Osteoblast (primary cell): ENCODE measurements at regions not wholly inside any gene's neighbourhood (a gene's known extent, or its start where the extent isn't known, plus 50 kb on each side); places are given as distances from the start of the nearest gene placed in this dataset.

Source experiments
- DNase-seq: peaks from one replicate; pipeline ENCODE4 v3.0.0; 2011; ENCODE audit warnings: low spot score, mixed read lengths; ENCODE audit not compliant: insufficient read length; ENCODE audit errors: missing footprints
- H2AFZ ChIP-seq: 2 replicates; pipeline ENCODE4 v1.6.0; 2011; ENCODE audit warnings: mild to moderate bottlenecking, low read length
- H3K27ac ChIP-seq: 2 replicates; pipeline ENCODE4 v1.5.1; 2011; ENCODE audit warnings: mild to moderate bottlenecking, low read depth, low read length, moderate library complexity
- H3K27me3 ChIP-seq: 2 replicates; pipeline ENCODE4 v1.6.0; 2012; ENCODE audit warnings: mild to moderate bottlenecking, control low read depth, inconsistent platforms, low read length, moderate library complexity; ENCODE audit not compliant: insufficient read depth
- H3K36me3 ChIP-seq: 2 replicates; pipeline ENCODE4 v1.5.1; 2011; ENCODE audit warnings: mild to moderate bottlenecking, low read length, control low read depth, moderate library complexity; ENCODE audit not compliant: insufficient read depth
- H3K4me1 ChIP-seq: 2 replicates; pipeline ENCODE4 v1.5.1; 2011; ENCODE audit warnings: mild to moderate bottlenecking, low read length, control low read depth, moderate library complexity; ENCODE audit not compliant: insufficient read depth
- H3K4me2 ChIP-seq: 2 replicates; pipeline ENCODE4 v1.6.0; 2011; ENCODE audit warnings: mild to moderate bottlenecking, low read length; ENCODE audit not compliant: insufficient read depth
- H3K4me3 ChIP-seq: fragments of 200-600 bp; sonication (generic); 3 replicates; pipeline ENCODE4 v1.5.1; 2012; ENCODE audit warnings: mild to moderate bottlenecking, low read length, inconsistent platforms; ENCODE audit not compliant: insufficient read depth
- H3K79me2 ChIP-seq: 2 replicates; pipeline ENCODE4 v1.6.0; 2012; ENCODE audit warnings: mild to moderate bottlenecking, low read length, control low read depth, inconsistent platforms; ENCODE audit not compliant: insufficient read depth
- H3K9me3 ChIP-seq: 2 replicates; pipeline ENCODE4 v1.5.1; 2011; ENCODE audit warnings: low read depth, low read length, control low read depth
- H4K20me1 ChIP-seq: 2 replicates; pipeline ENCODE4 v1.6.0; 2012; ENCODE audit warnings: mild to moderate bottlenecking, low read length, control low read depth; ENCODE audit not compliant: insufficient read depth
- CTCF ChIP-seq: IDR thresholded peaks from 2 replicates; pipeline ENCODE4 v1.5.1; 2011; ENCODE audit warnings: mild to moderate bottlenecking, low read depth, low read length, moderate library complexity; ENCODE audit errors: extremely low read depth

GRCh38 chr10:124288928-124289850 is 129.5 kb downstream of the OAT start:
- Histone ChIP-seq H3K36me3 (no peaks in the 10 kb centered on the region), H2AFZ (no peak overlapping the region), H3K79me2 (no peaks in the 10 kb centered on the region), H3K4me2 (no peak overlapping the region), H3K27me3 (no peaks in the 10 kb centered on the region), H3K27ac (no peak overlapping the region), H4K20me1 (no peaks in the 10 kb centered on the region), H3K4me1 (peaks cover 5% of the 10 kb centered on the region), H3K9me3 (no peaks in the 10 kb centered on the region), H3K4me3 (no peak overlapping the region)
- peak; percentile 45 for DNase-seq
- TF ChIP-seq CTCF: no peak

- no peaks in the 10 kb centered on the region for H4K20me1 ChIP-seq
- DNase-seq: no peak
Observed at GRCh38 chr10:124288486-124288885, 130.2 kb downstream of the OAT start.

GRCh38 chr10:124287791-124288190 is 130.9 kb downstream of the OAT start:
- Histone ChIP-seq H3K36me3 (no peaks in the 10 kb centered on the region), H3K9me3 (no peaks in the 10 kb centered on the region)

More at GRCh38 chr10:124288486-124288885, 130.2 kb downstream of the OAT start:
- no peak for TF ChIP-seq CTCF
- Histone ChIP-seq H3K27me3 (no peaks in the 10 kb centered on the region), H3K4me1 (peaks cover 4% of the 10 kb centered on the region), H3K9me3 (no peaks in the 10 kb centered on the region), H3K36me3 (no peaks in the 10 kb centered on the region), H2AFZ (no peak overlapping the region), H3K4me3 (no peak overlapping the region), H3K79me2 (no peaks in the 10 kb centered on the region), H3K27ac (no peak overlapping the region), H3K4me2 (no peak overlapping the region)

More at GRCh38 chr10:124287791-124288190, 130.9 kb downstream of the OAT start:
- Histone ChIP-seq H3K4me3 (no peak overlapping the region), H3K4me1 (no peaks in the 10 kb centered on the region), H3K27ac (no peak overlapping the region), H3K27me3 (no peaks in the 10 kb centered on the region), H2AFZ (no peak overlapping the region), H4K20me1 (no peaks in the 10 kb centered on the region), H3K4me2 (no peak overlapping the region), H3K79me2 (no peaks in the 10 kb centered on the region)
- peak; percentile 23 for DNase-seq
- TF ChIP-seq CTCF: no peak
